Liver (tissue), 3 donors: ENCODE measurements at regions not wholly inside any gene's neighbourhood (a gene's known extent, or its start where the extent isn't known, plus 50 kb on each side); places are given as distances from the start of the nearest gene placed in this dataset.

ENCODE experiments used
- ATF3 ChIP-seq: IDR thresholded peaks from 2 replicates; pipeline ENCODE4 v1.6.1; 2016; ENCODE audit warnings: antibody characterized with exemption
- CTCF ChIP-seq: fragments of 150-350 bp; IDR thresholded peaks from 2 replicates; pipeline ENCODE4 v1.5.1; 2017; ENCODE audit warnings: improper control_type of control experiment, low read depth, low read length; ENCODE audit not compliant: missing input control
- EGR1 ChIP-seq, 2 donors: IDR thresholded peaks; 2 replicates each; pipeline ENCODE4 v1.6.1; 2016 to 2018; ENCODE audit warnings: antibody characterized with exemption in 2 of 2, low read depth in 2 of 2
- FOXA1 ChIP-seq: IDR thresholded peaks from 2 replicates; pipeline ENCODE4 v1.6.1; 2016; ENCODE audit warnings: antibody characterized with exemption
- RAD21 ChIP-seq, 2 donors: IDR thresholded peaks; 2 replicates each; pipeline ENCODE4 v1.6.1; 2016; ENCODE audit warnings: antibody characterized with exemption in 2 of 2, mild to moderate bottlenecking in 2 of 2
- SP1 ChIP-seq: IDR thresholded peaks from 2 replicates; pipeline ENCODE4 v1.6.1; 2018; ENCODE audit warnings: antibody characterized with exemption, mild to moderate bottlenecking
- TAF1 ChIP-seq: conservative IDR thresholded peaks from 2 replicates; pipeline ENCODE4 v1.6.1; 2016; ENCODE audit warnings: antibody characterized with exemption, mild to moderate bottlenecking
- TF ChIP-seq, protein P1 (sequence below): IDR thresholded peaks from 2 replicates; pipeline ENCODE4 v1.6.1; 2016; ENCODE audit warnings: antibody characterized with exemption, mild to moderate bottlenecking
- donor health status: healthy.
- donor health status: healthy.

- TF ChIP-seq CTCF = no peak
- no peak for TF ChIP-seq TAF1
- no peak for TF ChIP-seq EGR1 (IDR thresholded peaks at IDR 0.05; ENCODE audit: low read depth in 2 of 2)
- TF ChIP-seq RAD21 (IDR thresholded peaks at IDR 0.05) = no peak
- TF ChIP-seq FOXA1 = no peak
- TF ChIP-seq ATF3 = no peak
- TF ChIP-seq, protein P1, sequence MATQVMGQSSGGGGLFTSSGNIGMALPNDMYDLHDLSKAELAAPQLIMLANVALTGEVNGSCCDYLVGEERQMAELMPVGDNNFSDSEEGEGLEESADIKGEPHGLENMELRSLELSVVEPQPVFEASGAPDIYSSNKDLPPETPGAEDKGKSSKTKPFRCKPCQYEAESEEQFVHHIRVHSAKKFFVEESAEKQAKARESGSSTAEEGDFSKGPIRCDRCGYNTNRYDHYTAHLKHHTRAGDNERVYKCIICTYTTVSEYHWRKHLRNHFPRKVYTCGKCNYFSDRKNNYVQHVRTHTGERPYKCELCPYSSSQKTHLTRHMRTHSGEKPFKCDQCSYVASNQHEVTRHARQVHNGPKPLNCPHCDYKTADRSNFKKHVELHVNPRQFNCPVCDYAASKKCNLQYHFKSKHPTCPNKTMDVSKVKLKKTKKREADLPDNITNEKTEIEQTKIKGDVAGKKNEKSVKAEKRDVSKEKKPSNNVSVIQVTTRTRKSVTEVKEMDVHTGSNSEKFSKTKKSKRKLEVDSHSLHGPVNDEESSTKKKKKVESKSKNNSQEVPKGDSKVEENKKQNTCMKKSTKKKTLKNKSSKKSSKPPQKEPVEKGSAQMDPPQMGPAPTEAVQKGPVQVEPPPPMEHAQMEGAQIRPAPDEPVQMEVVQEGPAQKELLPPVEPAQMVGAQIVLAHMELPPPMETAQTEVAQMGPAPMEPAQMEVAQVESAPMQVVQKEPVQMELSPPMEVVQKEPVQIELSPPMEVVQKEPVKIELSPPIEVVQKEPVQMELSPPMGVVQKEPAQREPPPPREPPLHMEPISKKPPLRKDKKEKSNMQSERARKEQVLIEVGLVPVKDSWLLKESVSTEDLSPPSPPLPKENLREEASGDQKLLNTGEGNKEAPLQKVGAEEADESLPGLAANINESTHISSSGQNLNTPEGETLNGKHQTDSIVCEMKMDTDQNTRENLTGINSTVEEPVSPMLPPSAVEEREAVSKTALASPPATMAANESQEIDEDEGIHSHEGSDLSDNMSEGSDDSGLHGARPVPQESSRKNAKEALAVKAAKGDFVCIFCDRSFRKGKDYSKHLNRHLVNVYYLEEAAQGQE = no peak
- TF ChIP-seq SP1 = no peak
Observed at GRCh38 chr5:144596517-144596916, 425.8 kb downstream of the KCTD16 start.
